ENCODE measurements at regions not wholly inside any gene's neighbourhood (a gene's known extent, or its start where the extent isn't known, plus 50 kb on each side); places are given as distances from the start of the nearest gene placed in this dataset.

- Histone ChIP-seq H3K27me3 (no peaks in the 10 kb centered on the region), H3K9me3 (replicated peaks in 1 of 3) (no peaks in the 10 kb centered on the region)
Observed at GRCh38 chr22:17318817-17319216, 50.4 kb upstream of the CECR2 start.

DNA sequence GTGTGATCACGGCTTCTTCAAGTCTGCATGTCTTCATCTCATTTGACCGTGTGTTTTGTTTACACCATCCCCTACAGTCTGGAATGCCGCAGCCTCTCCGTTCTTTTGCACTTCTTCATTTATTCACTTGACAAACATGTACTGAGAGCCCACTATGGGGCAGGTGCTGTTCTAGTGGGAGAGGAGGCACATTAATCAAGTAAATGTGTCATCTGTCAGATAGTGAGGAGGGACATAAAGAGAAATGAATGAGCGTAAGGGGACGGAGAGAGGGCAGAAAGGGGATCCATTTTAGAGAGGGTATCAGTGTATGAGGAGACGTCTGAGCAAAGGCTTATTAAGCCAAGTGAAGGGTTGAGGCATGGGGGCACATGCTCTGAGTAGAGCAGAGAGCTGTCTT is 54.0 kb upstream of the CECR2 start:
- intact Hi-C loops (cut with DNase I) = no loop called here
- Histone ChIP-seq H3K4me1 (replicated peaks in 1 of 2) (no peaks in the 10 kb centered on the region), H3K9me3 (replicated peaks in 1 of 3) (no peaks in the 10 kb centered on the region), H3K36me3 (replicated peaks in 1 of 2) (no peaks in the 10 kb centered on the region), H3K4me3 (no peak overlapping the region), H3K27me3 (no peaks in the 10 kb centered on the region), H3K27ac (no peak overlapping the region)
- 71 to 77% (median 73%) methylated on average over 7 of the region's 7 CpGs for WGBS, 4 donors
- TF ChIP-seq, protein P1, sequence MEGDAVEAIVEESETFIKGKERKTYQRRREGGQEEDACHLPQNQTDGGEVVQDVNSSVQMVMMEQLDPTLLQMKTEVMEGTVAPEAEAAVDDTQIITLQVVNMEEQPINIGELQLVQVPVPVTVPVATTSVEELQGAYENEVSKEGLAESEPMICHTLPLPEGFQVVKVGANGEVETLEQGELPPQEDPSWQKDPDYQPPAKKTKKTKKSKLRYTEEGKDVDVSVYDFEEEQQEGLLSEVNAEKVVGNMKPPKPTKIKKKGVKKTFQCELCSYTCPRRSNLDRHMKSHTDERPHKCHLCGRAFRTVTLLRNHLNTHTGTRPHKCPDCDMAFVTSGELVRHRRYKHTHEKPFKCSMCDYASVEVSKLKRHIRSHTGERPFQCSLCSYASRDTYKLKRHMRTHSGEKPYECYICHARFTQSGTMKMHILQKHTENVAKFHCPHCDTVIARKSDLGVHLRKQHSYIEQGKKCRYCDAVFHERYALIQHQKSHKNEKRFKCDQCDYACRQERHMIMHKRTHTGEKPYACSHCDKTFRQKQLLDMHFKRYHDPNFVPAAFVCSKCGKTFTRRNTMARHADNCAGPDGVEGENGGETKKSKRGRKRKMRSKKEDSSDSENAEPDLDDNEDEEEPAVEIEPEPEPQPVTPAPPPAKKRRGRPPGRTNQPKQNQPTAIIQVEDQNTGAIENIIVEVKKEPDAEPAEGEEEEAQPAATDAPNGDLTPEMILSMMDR (IDR thresholded peaks at IDR 0.05) = no peak
- TF ChIP-seq POLR2A (IDR thresholded peaks at IDR 0.05) = no peak
- no peak for DNase-seq

More at GRCh38 chr22:17318817-17319216, 50.4 kb upstream of the CECR2 start:
- TF ChIP-seq, protein P1 (IDR thresholded peaks at IDR 0.05) = no peak
- no peak for TF ChIP-seq POLR2A (IDR thresholded peaks at IDR 0.05)
- Histone ChIP-seq H3K36me3 (replicated peaks in 1 of 2) (no peaks in the 10 kb centered on the region), H3K27ac (no peak overlapping the region), H3K4me1 (replicated peaks in 1 of 2) (no peaks in the 10 kb centered on the region), H3K4me3 (no peak overlapping the region)
- intact Hi-C loops (cut with DNase I) = no loop called here
- DNase-seq = no peak
- WGBS, 4 donors = 79 to 90% (median 83%) methylated on average over 3 of the region's 3 CpGs

DNA sequence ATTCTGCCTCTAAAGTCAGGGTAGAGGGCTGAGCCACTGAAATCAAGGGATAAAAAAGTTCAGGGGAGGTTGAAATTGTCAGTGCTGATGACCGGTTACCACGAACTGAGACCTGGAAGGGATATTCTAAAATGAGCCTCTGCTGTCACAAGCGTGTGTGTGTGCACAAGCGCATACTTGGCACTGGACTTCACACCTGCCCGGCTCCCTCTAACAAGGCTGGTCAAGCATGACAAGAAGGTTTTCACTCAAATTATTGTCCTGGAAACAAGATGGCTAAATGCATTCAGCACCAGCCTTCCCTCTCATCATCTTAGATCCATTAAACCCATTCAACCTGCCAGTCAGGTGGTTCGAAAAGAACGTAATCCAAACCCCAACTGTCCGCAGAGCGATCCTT is 54.8 kb upstream of the CECR2 start:
- H3K9me3 ChIP-seq (replicated peaks in 1 of 3) = no peaks in the 10 kb centered on the region
- H3K27me3 ChIP-seq = no peaks in the 10 kb centered on the region
- no peaks in the 10 kb centered on the region for H3K36me3 ChIP-seq (replicated peaks in 1 of 2)
- 83 to 89% (median 87%) methylated on average over 9 of the region's 9 CpGs for WGBS, 4 donors
- no peaks in the 10 kb centered on the region for H3K4me1 ChIP-seq (replicated peaks in 1 of 2)
- no peak overlapping the region for H3K27ac ChIP-seq
- DNase-seq = no peak
- TF ChIP-seq, protein P1 (IDR thresholded peaks at IDR 0.05) = no peak
- no peak for TF ChIP-seq POLR2A (IDR thresholded peaks at IDR 0.05)
- intact Hi-C loops (cut with DNase I) = no loop called here
- H3K4me3 ChIP-seq = no peak overlapping the region

DNA sequence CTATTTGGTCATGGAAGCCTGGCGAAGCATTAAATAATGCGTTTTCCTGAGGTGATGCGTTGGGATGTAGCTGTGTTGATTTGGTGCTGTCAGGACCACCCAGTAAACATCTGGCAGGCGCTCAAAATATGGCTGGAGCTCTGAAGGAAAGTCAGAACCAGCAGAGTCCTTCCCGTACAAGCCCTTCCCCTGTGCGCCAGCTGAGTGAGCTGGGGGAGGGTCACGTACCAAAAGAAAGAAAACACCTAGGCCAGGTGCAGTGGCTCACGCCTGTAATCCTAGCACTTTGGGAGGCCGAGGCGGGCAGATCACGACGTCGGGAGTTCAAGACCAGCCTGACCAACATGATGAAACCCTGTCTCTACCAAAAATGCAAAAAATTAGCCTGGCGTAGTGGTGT is 55.6 kb upstream of the CECR2 start:
- intact Hi-C loops (cut with DNase I) = no loop called here
- Histone ChIP-seq H3K4me1 (replicated peaks in 1 of 2) (no peaks in the 10 kb centered on the region), H3K4me3 (no peak overlapping the region), H3K9me3 (replicated peaks in 1 of 3) (no peaks in the 10 kb centered on the region), H3K36me3 (replicated peaks in 1 of 2) (no peaks in the 10 kb centered on the region), H3K27ac (no peak overlapping the region), H3K27me3 (no peaks in the 10 kb centered on the region)
- 76 to 81% (median 78%) methylated on average over 14 of the region's 14 CpGs for WGBS, 4 donors
- no peak for DNase-seq
- TF ChIP-seq POLR2A (IDR thresholded peaks at IDR 0.05) = no peak
- TF ChIP-seq, protein P1 (IDR thresholded peaks at IDR 0.05) = no peak

Measured in adrenal gland (tissue), 9 donors.